Right atrium auricular region (tissue), 2 donors: ENCODE measurements at regions not wholly inside any gene's neighbourhood (a gene's known extent, or its start where the extent isn't known, plus 50 kb on each side); places are given as distances from the start of the nearest gene placed in this dataset.
A peak's percentile ranks its signal among the peaks of the same experiment; 100 is the strongest.

Experiments used
- DNase-seq: peaks from one replicate; pipeline ENCODE4 v3.0.0-alpha.2; 2019; ENCODE audit warnings: low spot score
- H3K27ac ChIP-seq, 2 donors: fragments of 200-600 bp; sonication (generic); 1 replicate in 1 of 2; 2 replicates in 1 of 2; pipeline ENCODE4 v1.5.1; 2016 to 2019
- H3K27me3 ChIP-seq, 2 donors: fragments of 200-600 bp; sonication (generic); one replicate each; pipeline versions ENCODE4 v1.5.1 to v1.6.0; 2017 to 2019
- H3K36me3 ChIP-seq: fragments of 200-600 bp; sonication (generic); one replicate; pipeline ENCODE4 v1.5.1; 2016
- H3K4me1 ChIP-seq, 2 donors: fragments of 200-600 bp; sonication (generic); one replicate each; pipeline versions ENCODE4 v1.5.1 to v1.6.0; 2017 to 2019
- H3K4me3 ChIP-seq, 2 donors: fragments of 200-600 bp; sonication (generic); 1 replicate in 1 of 2; 2 replicates in 1 of 2; pipeline ENCODE4 v1.5.1; 2017 to 2019; ENCODE audit warnings: mild to moderate bottlenecking in 1 of 2, moderate library complexity in 1 of 2
- H3K9me3 ChIP-seq, 2 donors: fragments of 200-600 bp; sonication (generic); one replicate each; pipeline ENCODE4 v1.5.1; 2019
- CTCF ChIP-seq, 2 donors: fragments of 200-600 bp; sonication (generic); IDR thresholded peaks; one replicate each; pipeline ENCODE4 v1.5.1; 2019; ENCODE audit warnings: antibody characterized with exemption in 2 of 2

GRCh38 chr6:156026486-156027247, 571.0 kb upstream of the NOX3 start:
- H3K27me3 ChIP-seq = no peaks in the 10 kb centered on the region
- DNase-seq = no peak
- peaks cover 0 to 8% of the 10 kb centered on the region in 2 donors for H3K4me1 ChIP-seq
- peaks cover 0 to 22% of the 10 kb centered on the region in 2 donors for H3K9me3 ChIP-seq
- no peaks in the 10 kb centered on the region for H3K36me3 ChIP-seq
- H3K4me3 ChIP-seq = no peak overlapping the region
- no peak for TF ChIP-seq CTCF (IDR thresholded peaks at IDR 0.05)
- H3K27ac ChIP-seq = no peak overlapping the region

- Histone ChIP-seq H3K27me3 (no peaks in the 10 kb centered on the region), H3K36me3 (no peaks in the 10 kb centered on the region), H3K27ac (no peak overlapping the region), H3K4me3 (no peak overlapping the region), H3K9me3 (peaks cover 0 to 22% of the 10 kb centered on the region in 2 donors), H3K4me1 (peaks cover 0 to 12% of the 10 kb centered on the region in 2 donors)
- DNase-seq = no peak
- TF ChIP-seq CTCF (IDR thresholded peaks at IDR 0.05) = no peak
These were observed 568.7 kb upstream of the NOX3 start for GRCh38 chr6:156024339-156024738.

DNA sequence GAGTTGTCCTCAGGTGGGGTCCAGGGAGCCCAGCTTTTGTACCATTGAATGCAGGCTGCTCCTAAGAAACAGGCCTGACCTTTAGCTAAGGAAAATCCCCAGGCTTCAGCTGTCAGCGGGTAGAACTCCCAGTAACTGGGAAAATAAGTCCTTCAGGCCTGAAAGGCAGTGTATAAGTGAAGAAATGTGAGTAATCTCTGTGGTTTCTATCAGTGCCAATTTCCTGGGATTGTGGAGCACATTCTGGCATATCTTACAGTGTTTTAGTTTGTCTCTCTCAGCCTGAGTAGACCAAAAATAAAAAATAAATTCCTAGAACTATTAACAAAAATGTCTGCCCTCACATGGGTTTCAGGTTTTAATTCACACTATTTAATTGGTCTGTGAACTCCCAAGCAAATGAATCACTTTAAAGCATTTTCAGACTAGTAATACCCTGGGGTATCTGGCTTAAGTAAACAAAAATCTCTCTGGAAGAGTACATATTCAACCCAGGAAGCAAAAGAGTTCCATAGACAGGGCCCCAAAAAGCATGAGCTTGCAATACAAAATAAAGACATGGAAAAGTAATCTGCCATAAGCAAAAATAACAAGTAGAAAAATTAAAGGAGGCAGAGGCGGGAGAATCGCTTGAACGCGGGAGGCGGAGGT, 566.2 kb upstream of the NOX3 start:
- peaks cover 0 to 22% of the 10 kb centered on the region in 2 donors for H3K9me3 ChIP-seq
- TF ChIP-seq CTCF (IDR thresholded peaks at IDR 0.05) = no peak
- no peak overlapping the region for H3K4me3 ChIP-seq
- no peak for DNase-seq
- H3K36me3 ChIP-seq = no peaks in the 10 kb centered on the region
- peaks cover 0 to 8% of the 10 kb centered on the region in 2 donors for H3K4me1 ChIP-seq
- peak overlapping the region in 1 of 2 donors; percentile 3 for H3K27ac ChIP-seq
- H3K27me3 ChIP-seq = no peaks in the 10 kb centered on the region

GRCh38 chr6:156017838-156018237, 562.2 kb upstream of the NOX3 start:
- H3K4me3 ChIP-seq = no peak overlapping the region
- H3K36me3 ChIP-seq = no peaks in the 10 kb centered on the region
- H3K4me1 ChIP-seq = peaks cover 0 to 4% of the 10 kb centered on the region in 2 donors
- no peaks in the 10 kb centered on the region for H3K27me3 ChIP-seq
- no peak for DNase-seq
- H3K27ac ChIP-seq = no peak overlapping the region
- no peaks in the 10 kb centered on the region for H3K9me3 ChIP-seq
- no peak for TF ChIP-seq CTCF (IDR thresholded peaks at IDR 0.05)

DNA sequence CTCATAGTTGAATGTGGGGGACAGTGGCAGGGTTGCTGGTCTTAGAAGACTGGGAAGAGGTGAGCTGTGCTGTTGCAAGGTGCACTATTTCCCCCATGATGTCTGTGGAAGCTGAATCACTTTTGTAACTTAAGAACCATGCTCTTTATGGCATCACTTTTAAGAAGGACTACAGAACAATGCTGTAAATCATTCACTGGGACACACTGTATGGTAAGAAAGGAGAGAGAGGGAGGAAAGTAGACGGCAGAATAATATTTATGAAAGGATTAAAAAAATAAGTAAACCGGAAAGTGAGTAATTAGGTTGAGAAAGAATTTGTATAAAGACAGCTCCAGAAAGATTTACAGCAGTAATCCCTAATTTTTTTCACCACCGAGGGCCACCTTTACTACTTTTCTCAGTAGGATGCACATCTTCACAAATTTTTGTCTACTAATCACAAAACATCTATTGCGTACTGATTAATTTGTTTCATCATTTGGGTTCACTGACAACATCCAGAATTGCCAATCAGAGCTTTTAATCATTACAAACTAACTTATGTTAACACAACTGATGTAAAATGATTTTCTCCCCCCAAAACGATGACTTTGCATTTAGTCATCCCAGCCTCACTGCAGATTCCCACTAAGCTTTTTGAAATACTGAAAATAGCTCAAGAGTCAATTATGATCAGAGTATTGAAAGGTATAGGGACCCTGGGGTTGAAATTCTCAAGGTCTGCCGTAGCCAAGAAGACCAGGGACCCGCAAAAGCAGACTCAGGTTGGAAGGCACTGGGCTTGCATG, 560.7 kb upstream of the NOX3 start:
- DNase-seq = no peak
- no peaks in the 10 kb centered on the region for H3K36me3 ChIP-seq
- H3K27me3 ChIP-seq = no peaks in the 10 kb centered on the region
- peaks cover 0 to 1% of the 10 kb centered on the region in 2 donors for H3K4me1 ChIP-seq
- no peak overlapping the region for H3K27ac ChIP-seq
- no peak overlapping the region for H3K4me3 ChIP-seq
- no peak for TF ChIP-seq CTCF (IDR thresholded peaks at IDR 0.05)
- no peaks in the 10 kb centered on the region for H3K9me3 ChIP-seq
